ENCODE measurements at regions not wholly inside any gene's neighbourhood (a gene's known extent, or its start where the extent isn't known, plus 50 kb on each side); places are given as distances from the start of the nearest gene placed in this dataset.

GRCh38 chr3:177569875-177570657 lies 372.8 kb upstream of the TBL1XR1 start:
- no peak for DNase-seq (ENCODE audit: low spot score)

GRCh38 chr3:177571271-177571943 lies 374.1 kb upstream of the TBL1XR1 start:
- DNase-seq (ENCODE audit: low spot score): no peak

GRCh38 chr3:177571944-177572315 lies 374.6 kb upstream of the TBL1XR1 start:
- no peak for DNase-seq (ENCODE audit: low spot score)

GRCh38 chr3:177574222-177574856 lies 377.1 kb upstream of the TBL1XR1 start:
- DNase-seq (ENCODE audit: low spot score): peak; percentile 43

GRCh38 chr3:177576746-177577145 lies 379.5 kb upstream of the TBL1XR1 start:
- DNase-seq (ENCODE audit: low spot score): no peak

DNA sequence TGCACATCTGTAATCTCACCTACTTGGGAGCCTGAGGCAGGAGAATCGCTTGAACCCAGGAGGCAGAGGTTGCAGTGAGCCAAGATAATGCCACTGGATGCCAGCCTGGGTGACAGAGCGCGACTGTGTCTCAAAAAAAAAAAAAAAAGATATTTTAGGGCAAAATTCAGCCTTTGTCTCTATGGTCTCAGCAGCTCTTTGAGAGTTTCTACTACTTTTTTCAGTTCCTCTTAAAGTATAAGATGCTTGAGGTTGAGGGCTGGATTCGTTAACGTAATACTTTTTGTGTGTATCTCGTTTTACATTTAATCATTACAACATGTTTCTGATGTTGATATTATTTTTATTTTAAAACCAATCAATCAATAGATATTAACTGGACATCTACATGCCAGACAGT lies 381.2 kb upstream of the TBL1XR1 start:
- DNase-seq (ENCODE audit: low spot score): no peak

- DNase-seq (ENCODE audit: low spot score): no peak
Observed at GRCh38 chr3:177579419-177579818, 382.1 kb upstream of the TBL1XR1 start.

DNA sequence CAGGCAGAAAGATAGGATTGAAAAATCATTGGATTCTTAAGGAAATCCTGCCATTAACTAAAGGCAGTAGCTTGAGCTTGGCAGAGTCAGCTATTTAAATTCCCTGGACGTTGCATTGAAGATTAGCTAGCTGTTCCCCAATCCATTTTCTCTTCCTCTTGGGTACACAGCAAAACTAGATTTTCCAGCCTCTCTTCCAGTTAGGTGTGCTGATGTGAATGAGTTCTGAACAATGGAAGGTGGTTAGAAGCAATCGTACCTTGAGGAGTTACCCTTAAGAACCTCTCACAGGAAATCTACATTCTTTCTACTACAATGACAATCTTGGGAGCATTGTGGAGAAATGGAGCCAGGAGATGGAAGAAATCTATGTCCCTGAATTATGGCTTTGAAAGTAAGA lies 383.2 kb upstream of the TBL1XR1 start:
- DNase-seq (ENCODE audit: low spot score): no peak

DNA sequence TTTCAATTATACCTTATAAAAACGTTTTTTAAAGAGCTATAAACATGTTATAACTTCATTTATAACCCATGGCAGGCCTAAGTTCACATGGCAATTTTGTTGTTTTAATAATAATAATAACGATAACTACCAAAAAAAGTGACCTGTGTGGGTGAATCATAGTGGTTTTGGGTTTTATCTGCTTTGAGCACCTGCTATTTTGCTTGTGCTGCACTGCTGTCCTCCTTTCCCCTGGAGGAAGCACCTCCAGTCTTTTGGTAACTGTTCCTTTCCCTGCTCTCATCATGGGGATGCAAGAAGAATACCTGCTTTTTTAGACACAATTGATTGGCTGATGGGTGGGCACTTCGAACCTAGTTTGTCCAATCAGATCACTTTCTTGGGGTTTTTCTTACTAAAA lies 388.0 kb upstream of the TBL1XR1 start:
- DNase-seq (ENCODE audit: low spot score): no peak

DNA sequence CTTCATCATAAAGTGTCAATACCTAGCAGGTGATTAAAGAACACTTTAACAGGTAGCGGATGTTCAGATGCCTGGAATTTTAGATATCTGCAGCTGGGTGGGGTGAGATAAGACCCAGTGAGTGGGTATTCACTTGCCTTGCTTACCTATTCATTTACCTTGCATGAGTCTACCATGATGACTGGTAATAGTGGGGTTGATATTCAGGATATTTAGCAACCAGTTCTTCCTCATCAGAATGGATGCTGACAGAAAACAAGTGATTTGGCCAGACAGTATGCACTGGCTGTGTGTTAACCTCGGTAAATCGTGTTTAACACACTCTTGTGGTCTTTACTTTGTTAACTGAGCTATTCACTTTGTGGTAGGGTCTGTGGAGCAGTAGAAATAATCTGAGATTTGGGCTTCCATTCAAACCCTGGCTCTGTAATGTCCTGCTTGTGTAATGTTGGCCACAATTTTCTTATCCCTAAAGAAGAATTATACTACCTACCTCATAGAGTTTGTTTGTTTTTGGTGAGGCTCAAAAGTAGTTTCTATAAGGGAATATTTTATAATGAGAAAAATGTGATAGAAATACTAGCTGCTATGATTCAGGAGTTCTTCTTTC lies 391.9 kb upstream of the TBL1XR1 start:
- DNase-seq (ENCODE audit: low spot score): no peak

GRCh38 chr3:177589911-177590381 lies 392.7 kb upstream of the TBL1XR1 start:
- no peak for DNase-seq (ENCODE audit: low spot score)

- DNase-seq (ENCODE audit: low spot score): no peak
Observed at GRCh38 chr3:177590826-177591225, 393.5 kb upstream of the TBL1XR1 start.

- no peak for DNase-seq (ENCODE audit: low spot score)
Observed at GRCh38 chr3:177591379-177591778, 394.1 kb upstream of the TBL1XR1 start.

DNA sequence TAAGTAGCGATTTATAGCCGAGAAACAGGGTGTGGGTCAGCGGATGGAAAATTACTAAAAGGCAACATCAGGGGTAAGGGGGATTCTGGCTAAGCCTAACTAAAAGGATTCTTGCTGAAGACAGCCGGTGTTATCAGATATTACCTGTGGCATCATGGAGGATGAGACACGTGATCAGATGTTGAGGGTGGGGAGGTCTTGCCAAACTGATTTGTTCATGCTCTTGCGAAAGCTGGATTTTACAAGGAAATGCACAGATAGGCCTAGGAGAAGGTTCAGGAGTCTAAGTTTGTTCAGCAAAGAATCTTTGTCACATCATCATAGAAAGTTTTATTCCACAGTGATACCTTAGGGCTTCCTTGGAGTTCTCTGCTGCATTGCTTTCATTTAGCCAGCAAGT lies 396.8 kb upstream of the TBL1XR1 start:
- no peak for DNase-seq (ENCODE audit: low spot score)

DNA sequence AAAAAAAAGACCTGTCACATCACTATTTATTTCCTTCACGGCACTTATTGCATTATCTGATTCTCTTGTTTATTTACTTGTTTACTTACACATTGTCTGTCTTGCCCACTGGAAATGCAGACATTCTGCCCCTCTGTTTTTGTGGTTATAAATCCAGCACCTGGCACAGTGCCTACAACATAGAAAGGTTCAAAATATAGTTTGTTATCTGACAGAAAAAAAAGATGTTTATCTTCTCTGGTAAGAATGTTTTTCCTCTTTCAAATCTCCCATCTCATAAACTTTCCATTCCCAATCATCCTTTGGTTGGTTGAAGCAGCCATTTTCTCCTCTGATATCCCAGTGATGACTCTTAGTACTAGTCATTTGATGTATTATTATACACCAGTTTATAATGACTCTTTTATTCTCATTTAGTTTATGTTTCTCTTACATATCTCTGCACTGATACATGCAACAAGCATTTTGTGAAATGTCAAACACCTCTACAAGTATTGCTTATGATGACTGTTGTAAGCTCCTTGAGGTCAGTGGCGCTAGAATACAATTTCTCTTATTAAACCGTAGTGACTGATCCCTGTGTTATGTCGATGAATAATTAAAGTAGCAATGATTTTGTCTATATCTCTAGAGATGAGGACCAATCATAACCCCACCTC lies 398.4 kb upstream of the TBL1XR1 start:
- no peak for DNase-seq (ENCODE audit: low spot score)

GRCh38 chr3:177596248-177596815 lies 399.1 kb upstream of the TBL1XR1 start:
- DNase-seq (ENCODE audit: low spot score): no peak

GRCh38 chr3:177596816-177597271 lies 399.6 kb upstream of the TBL1XR1 start:
- no peak for DNase-seq (ENCODE audit: low spot score)

DNA sequence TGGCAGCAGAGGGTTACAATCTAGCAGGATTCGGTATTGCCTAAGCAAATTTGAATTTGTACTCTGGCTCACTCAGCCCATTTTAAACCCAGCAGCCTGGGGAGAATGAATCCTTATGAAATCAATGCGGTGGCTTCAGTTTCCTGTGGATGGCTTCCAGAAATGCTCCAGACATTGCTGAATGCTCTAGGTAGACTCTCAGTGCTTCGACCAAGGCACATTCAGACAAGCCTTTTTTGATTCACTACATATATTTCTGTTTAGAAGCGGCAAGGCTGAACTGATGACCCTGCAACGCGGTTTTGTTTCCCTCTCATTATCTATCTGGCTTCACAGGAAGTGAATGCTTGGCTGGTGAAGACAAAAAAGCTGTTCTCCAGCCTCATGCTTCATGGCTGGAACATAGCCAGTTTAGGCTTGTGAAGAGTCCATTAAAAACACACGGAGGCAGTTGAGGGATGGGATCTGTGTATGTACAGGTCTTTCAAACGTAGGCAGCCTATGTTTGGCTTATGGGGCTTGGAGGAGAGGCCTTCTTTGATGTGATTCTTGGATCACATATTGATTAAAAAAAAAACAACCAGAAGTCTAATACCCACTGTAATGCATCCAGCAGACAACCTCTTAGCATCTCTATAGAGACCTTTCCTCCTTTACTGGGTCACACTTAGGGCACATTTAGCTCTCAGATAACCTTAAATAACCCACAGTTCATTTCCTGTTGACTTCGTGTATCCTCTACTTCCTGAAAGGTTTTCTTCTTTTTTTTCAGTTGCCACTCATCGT lies 400.2 kb upstream of the TBL1XR1 start:
- DNase-seq (ENCODE audit: low spot score): no peak

DNA sequence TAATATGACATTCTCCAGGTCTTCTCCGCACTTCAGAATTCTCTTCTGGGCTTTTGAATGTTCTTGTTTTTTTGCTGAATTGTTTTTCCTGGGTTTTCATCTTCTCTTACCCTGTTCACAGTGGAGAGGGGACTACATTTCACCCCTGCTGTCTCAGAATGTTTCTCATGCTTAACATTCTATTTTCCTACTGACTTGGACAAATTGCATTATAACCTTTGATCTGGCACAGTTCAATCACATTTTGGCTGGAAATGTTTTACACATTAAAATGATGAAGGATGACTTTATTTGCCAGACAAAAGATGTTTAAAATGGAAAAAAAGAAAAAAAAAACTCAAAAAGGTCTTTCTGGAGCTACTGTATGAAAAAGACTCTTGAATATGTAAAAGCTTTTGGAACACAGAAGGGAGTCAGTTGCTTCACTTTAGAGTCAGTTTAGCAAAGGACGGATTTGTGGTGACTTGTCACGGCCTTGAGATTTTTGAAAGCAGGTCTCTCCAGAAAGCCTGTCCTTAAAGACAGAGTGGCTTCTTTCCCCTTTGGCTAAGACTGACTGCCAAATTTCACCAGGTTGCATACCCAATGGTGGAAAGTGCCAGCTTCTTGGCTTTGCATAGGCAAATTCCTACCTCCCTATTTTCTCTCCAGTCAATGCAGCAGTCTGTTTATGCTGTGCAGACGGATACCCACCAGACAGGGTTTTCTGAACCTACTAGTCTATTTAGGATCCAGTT lies 401.0 kb upstream of the TBL1XR1 start:
- no peak for DNase-seq (ENCODE audit: low spot score)

GRCh38 chr3:177599326-177599725 lies 402.0 kb upstream of the TBL1XR1 start:
- no peak for DNase-seq (ENCODE audit: low spot score)

All from HuH-7.5 (cell line).